SK-MEL-5 (cell line): ENCODE measurements at regions not wholly inside any gene's neighbourhood (a gene's known extent, or its start where the extent isn't known, plus 50 kb on each side); places are given as distances from the start of the nearest gene placed in this dataset.

Experiments used
- DNase-seq: peaks from one replicate; pipeline ENCODE4 v3.0.0-alpha.2; 2016; ENCODE audit warnings: low read depth, low spot score
- in situ Hi-C: cut with HindIII; loops from 2 replicates; pipeline ENCODE4 v1.10.0; 2016; ENCODE audit warnings: low sequenced_read_pairs, high pct_unique_total_duplicates, low pct_unique_long_range_greater_than_20kb

- in situ Hi-C loops: no loop called here
- no peak for DNase-seq
Observed at GRCh38 chr2:139045524-139045923, 265.3 kb upstream of the NXPH2 start.

DNA sequence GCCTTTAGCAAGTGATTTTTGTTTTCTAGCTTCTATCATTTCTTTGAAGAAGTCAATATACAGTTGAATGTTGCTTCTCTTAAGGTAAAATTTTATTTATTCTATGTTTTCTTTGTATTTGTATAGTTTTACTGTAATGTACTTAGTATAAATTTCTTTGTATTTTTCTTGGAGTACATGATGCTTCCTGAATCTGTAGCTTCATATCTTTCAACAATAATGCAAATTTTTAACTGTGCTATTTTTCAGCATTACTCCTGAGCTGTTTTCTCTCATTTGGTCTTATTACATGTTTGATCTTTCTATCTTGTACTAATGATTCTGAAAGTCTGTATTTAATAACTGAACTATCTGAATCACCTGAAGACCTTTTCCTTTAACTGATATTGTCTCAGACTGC lies 253.9 kb upstream of the NXPH2 start:
- no peak for DNase-seq
- in situ Hi-C loops: no loop called here

GRCh38 chr2:139033300-139033699 lies 253.1 kb upstream of the NXPH2 start:
- in situ Hi-C loops: no loop called here
- DNase-seq: no peak

DNA sequence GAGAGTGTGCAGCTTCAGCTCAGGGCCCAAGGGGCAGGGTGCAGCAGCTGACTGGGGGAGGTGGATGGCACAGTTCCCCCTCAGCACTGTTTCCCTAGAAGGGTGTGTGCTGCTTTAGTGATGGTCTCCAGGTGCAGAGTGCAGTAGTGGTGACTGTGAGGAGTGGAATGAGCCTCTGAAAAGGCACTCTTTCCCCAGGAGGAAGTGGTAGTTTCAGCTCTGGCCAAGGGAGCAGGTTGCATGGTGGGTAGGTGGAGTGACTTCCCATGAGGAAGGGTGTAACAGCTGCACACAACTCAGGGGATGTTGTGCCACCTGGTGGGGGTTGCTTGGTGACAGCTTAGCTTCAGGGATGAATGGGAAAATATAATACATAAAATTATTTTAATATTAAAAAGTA lies 251.5 kb upstream of the NXPH2 start:
- DNase-seq: peak; percentile 4

GRCh38 chr2:139020287-139020686 lies 240.1 kb upstream of the NXPH2 start:
- in situ Hi-C loops: no loop called here
- DNase-seq: no peak

More for the DNA sequence above, 251.5 kb upstream of the NXPH2 start:
- in situ Hi-C loops: no loop called here

DNA sequence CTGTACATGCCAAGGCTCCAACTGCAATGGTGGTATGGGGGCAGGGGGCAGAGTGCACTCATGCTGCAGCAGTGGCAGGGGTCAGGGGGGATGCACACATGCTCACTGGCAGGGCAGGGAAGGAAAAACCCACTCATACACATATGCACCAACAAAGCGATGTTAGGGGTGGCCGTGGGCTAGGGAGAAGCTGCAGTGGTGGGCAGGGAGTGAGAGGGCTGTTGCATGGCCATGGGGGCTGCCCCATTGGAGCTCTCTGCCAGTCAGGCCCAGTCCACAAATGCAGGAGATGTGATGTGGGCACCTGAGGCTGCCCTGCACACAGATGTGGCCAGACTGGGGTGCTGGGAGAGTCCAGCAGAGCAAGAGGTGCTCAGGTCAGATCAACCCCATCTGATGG lies 238.1 kb upstream of the NXPH2 start:
- in situ Hi-C loops: no loop called here
- DNase-seq: no peak

GRCh38 chr2:139007130-139007529 lies 226.9 kb upstream of the NXPH2 start:
- DNase-seq: no peak
- in situ Hi-C loops: no loop called here

- in situ Hi-C loops: no loop called here
Observed at GRCh38 chr2:139000131-139000785, 220.1 kb upstream of the NXPH2 start.

GRCh38 chr2:138997856-138998517 lies 217.8 kb upstream of the NXPH2 start:
- no peak for DNase-seq
- in situ Hi-C loops: no loop called here

More at GRCh38 chr2:139000131-139000785, 220.1 kb upstream of the NXPH2 start:
- DNase-seq: no peak

DNA sequence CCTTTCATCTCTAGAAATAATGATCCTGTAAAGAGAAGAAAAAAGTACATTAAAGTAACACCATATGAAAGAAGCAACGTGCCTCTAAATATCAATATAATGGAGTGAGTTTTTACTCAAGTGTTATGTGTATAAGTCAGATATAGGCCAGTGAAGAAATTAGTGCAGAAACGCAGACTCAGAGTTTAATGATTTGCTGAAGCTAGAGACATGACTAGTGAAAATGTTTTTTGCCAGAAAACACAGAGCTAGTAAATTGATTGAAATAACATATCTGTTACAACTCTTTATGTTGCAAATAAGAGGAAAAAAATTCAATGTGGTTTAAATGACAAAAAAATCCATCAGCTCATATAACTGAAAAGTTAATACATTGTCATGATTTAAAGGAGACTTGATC lies 217.2 kb upstream of the NXPH2 start:
- in situ Hi-C loops: no loop called here
- DNase-seq: no peak

DNA sequence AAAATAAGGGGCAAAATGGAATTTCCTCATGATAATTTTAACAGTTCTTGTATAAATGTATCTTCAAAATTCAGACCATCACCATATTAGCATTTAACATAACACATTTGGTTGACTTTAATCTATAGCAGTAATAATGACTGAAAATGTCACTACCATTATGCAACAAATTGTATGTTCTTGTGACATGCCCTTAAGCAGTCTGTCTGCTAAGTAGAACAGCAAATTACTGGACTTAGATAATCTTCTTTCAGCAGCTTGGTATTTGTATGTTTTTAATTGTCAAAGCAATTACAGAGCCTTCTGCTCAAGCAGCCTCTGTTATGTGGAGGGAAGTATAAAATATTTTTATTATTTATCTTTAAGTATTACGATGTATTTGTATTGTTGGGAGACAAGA lies 214.3 kb upstream of the NXPH2 start:
- in situ Hi-C loops: no loop called here
- DNase-seq: no peak

DNA sequence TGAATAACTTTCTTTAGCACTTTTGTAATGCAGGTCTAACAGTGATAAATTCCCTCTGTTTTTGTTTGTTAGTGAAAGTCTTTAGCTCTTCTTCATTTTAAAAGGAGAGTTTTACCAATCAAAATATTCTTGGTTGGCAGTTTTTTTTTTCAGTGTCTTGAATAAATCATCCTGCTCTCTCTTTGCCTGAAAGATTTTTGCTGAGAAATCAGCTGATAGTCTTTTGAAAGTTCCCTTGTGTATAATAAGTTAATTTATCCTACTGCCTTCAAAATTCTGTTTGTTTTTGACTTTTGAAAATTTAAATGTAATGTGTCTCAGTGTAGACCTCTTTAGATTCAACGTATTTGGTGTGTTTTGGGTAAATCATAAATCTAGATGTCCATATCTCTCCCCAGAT lies 205.7 kb upstream of the NXPH2 start:
- in situ Hi-C loops: no loop called here
- no peak for DNase-seq

GRCh38 chr2:138979131-138979785 lies 199.1 kb upstream of the NXPH2 start:
- in situ Hi-C loops: no loop called here
- DNase-seq: no peak

DNA sequence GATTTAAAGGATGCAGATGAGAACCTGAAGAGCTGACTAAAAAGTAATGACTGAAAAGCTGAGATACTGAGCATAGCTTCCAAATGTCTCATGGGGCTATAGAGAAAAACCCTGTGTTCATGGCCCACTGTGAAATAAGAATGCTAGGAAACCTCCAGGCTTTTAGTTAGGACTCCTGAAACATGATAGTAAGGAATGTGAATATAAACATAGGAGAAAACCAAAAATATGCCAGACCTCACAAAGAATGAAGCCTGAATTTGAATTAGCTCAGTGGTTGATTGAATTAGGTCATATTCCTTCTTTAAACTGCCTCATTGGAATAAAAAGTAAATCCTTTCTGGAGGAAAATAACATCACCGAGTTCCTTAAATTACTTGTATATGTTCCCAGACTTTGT lies 194.5 kb upstream of the NXPH2 start:
- DNase-seq: no peak
- in situ Hi-C loops: no loop called here

DNA sequence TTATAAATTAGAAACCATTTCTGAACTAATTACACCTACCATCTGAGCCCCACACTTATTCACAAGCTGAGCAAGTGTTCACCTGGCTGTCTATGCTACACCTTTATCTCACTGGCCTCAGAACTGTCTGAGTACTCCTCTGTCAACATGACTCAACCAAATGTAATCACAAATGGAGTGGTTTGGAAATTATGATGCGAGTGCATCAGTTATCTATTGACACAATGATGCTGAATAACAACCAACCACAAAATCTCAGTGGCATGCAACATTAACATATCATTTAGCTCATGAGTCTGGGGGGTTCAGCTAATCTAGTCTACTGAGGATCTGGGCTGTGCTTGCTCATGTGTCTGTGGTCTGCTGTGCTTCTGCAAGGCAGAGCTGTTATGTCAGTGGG lies 184.2 kb upstream of the NXPH2 start:
- in situ Hi-C loops: no loop called here
- DNase-seq: no peak

DNA sequence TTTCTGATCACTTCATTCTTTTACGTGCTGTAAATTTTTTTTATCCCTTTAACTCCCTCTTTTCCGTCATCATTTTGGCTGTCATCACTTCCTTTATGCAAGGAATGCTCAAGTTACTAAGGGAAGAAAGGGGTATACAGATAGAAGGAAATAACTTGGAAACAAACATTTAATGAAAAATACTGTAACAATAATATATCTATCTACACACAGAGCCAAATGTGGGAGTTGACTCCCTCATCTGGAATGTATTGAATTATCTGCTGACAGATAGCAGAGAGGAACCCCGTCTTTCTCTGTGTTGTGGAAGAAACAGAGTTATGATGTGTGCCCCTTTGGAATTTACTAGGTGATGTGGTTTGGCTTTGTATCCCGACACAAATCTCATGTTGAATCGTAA lies 182.5 kb upstream of the NXPH2 start:
- in situ Hi-C loops: no loop called here
- no peak for DNase-seq

DNA sequence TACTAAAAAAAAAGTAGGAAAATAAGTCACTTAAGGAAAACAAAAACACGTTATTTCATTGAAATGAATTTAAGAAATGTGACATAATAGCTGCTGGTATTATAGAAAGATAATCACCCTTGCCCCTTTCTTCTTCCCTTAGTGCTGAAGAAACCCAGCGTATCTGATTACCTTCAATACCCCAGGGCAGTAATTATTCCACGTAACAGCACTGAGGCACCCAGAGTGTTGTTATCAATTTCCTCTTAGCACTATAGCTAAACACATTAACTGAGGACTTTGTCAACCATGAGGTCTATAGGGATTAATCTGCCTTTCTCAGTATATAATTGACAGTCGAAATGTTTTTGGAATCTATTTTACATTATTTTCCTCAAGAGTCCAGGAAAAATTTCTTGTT lies 180.0 kb upstream of the NXPH2 start:
- in situ Hi-C loops: no loop called here
- no peak for DNase-seq

- in situ Hi-C loops: no loop called here
- DNase-seq: no peak
Observed at GRCh38 chr2:138959031-138959430, 178.8 kb upstream of the NXPH2 start.

DNA sequence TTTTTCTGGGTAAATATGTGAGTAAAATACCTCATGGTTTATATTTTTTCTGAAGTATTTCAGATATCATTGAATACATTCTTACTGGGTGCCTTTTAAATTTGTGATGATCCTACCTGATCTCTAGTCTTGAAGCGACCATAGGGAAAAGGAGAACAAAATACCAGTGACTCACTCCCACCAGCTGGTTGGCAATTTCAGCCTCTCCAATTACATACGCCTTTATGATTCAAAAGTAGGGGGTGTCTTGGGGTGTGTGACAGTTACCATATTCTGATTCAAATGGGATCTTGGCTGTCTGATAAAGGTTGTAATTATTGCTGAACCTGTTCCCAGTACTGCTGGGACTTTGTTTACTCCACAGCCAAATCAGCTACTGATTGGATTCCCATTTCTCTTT lies 175.9 kb upstream of the NXPH2 start:
- no peak for DNase-seq
- in situ Hi-C loops: no loop called here
